Left lobe of liver (tissue), 2 donors: ENCODE measurements at regions not wholly inside any gene's neighbourhood (a gene's known extent, or its start where the extent isn't known, plus 50 kb on each side); places are given as distances from the start of the nearest gene placed in this dataset.
A peak's percentile ranks its signal among the peaks of the same experiment; 100 is the strongest.
"Not testable (repeated sequence)": the region's sequence is repeated elsewhere in the genome, so short reads cannot be mapped to it uniquely, and the experiment has no call there.

Source experiments
- ATAC-seq: fragments of 200-7000 bp; cut with Tn5 transposase; one replicate; pipeline ENCODE4 v1.9.1; 2020; ENCODE audit warnings: mild to moderate bottlenecking, moderate library complexity
- DNase-seq: peaks from one replicate; pipeline ENCODE4 v3.0.0-alpha.2; 2020; ENCODE audit warnings: low spot score
- donor health status: DM: no; HTN: no; CAD: no; lungs with moderate emphysema.
- donor health status: DM: no; HTN: yes; CAD: no.

DNA sequence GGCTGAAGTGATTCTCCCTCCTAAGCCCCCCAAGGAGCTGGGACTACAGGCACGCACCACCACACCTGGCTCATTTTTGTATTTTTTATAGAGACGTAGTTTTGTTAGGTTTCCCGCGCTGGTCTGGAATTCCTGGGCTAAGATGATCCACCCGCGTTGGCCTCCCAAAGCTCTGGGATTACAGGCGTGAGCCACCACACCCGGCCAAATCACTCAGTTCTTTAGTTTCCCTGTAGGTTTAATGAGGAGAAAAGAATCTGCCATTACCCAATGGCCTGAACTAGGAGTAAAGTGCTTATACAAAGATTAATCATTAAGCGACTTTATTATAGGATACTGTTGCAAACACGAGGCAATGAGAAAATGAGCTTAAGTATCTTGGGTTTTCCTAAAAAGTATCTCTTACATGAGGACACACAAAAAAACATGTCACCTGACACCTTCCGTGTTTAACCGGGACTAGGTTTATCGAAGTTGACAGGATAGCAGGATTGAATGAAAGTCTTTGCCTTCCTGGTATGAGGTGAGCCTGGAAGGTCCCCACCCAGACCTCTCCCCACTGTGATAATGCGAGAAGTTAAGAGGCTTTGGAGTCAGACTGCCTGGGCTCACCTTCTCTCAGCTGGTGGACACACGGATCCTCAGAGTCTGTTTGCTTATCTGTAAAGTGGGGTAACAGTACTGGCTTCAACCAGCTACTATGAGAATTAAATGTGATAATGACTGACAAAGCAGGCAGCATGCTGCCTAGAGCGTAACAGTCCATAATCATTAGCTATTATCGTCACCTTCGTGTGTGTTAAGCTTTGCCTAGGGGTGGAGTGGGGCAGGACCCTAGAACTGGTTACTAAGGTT is 133.5 kb upstream of the KRAS start:
- no peak for ATAC-seq
- no peak for DNase-seq

- no peak for ATAC-seq
- no peak for DNase-seq
Measured at GRCh38 chr12:25382311-25383106, 131.8 kb upstream of the KRAS start.

GRCh38 chr12:25377469-25378177 is 126.9 kb upstream of the KRAS start:
- DNase-seq (no peak), ATAC-seq (no peak)

DNA sequence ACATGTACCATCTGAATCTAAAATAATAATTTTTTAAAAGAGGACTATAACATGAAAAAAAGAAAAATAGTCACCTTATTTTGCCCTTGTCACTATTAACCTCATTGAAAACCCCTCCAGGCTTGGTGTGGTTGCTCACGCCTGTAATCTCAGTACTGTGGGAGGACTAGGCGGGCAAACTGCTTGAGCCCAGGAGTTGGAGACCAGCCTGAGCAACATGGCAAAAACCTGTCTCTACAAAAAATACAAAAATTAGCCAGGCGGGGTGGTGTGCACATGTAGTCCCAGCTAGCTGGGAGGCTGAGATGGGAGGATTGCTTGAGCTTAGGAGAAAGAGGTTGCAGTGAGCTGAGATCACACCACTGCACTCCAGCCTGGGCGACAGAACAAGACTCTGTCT is 126.3 kb upstream of the KRAS start:
- DNase-seq (no peak), ATAC-seq (no peak)

DNA sequence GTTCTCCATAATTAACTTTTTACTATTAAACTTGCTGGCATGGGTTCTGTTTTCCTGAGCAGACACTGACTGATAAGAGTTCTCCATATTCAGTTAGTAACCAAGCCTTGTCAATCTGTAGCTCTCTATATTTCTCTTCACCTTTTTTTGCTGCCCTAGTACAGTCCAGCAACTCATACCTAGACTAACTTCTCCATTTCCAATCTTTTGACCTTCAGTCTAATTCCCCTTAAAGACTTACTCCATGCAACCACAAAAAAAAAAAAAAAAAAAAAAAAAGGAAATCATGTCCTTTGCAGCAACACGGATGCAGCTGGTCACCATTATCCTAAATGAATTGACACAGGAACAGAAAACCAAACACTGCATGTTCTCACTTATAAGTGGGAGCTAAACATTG is 125.7 kb upstream of the KRAS start:
- DNase-seq (no peak), ATAC-seq (no peak)

DNA sequence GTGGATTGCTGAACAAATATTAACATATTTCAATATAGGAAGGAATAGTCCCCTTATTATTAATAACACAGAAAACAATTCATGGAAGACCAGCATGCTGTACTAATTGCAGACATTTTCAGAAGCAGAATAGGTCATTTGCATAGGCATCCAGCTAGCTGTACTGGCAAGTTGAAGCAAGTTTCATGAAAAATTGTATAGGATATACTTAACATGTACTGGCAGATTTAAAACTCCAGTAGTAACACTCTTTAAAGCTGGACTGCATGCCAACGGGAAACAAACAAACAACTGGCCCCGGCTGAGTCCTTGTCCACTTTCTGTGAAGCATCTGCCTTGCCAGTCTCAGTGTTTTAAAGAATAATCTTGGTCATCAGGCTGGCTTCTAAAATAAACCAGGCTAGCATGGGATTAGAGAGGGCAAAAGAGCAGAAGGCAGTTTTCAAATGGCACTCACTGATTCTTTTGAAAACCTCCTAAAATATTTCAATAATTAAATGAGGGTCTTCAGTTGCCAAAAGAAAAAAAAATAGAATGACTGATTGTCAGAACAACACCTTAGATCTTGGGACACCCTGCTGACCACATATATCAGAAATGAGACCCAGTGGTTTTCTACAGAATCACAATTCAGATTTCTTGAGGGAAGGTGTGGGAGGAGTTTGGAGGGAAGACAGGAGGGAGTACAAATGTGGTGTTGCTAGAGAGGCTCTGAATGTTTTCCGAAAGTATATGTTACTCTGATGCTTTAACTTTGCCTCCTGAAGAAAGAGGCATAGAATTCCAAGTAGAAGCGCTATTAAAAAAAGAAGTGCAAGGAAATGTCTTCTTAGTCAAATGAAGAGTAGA is 122.5 kb upstream of the KRAS start:
- no peak for ATAC-seq
- DNase-seq = no peak

DNA sequence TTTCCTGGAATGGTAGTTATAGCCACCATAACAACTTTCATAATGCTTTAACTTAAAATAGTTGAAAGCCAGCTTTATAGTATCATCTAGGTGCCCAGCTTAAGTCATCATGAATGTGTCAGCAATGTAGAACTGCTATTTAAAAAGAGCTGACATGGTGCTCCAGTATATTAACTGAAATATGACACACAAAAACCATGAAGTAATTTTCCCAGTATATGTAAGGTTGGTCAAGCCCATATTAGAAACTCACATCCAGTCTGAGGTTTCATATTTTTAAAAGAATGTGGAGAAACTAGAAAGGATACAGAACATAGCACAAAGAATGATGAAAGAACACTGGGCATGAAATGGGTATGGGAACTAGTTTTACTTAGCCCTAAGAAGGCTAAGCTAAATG is 121.3 kb upstream of the KRAS start:
- no peak for DNase-seq
- ATAC-seq = no peak

- DNase-seq (no peak), ATAC-seq (no peak)
Measured at GRCh38 chr12:25368557-25368956, 117.8 kb upstream of the KRAS start.

- ATAC-seq (no peak), DNase-seq (no peak)
Measured at GRCh38 chr12:25366122-25366521, 115.4 kb upstream of the KRAS start.

DNA sequence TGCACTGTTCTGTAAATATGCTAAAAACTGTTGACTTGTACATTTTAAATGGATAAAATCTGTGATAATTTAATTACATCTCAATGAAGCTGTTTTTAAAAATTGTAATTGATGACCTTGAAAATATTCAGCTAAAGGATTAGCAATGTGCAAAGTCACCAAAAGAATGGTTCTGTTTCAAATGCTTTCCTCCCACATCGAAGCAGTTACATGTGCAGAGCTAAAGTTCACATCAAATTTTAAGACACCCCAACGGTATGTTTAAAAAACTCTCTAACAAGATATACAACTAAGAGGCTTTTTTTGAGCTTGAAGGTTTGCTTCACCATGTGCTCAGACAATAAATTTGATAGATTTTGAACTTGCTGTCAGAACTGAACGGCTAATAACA is 114.6 kb upstream of the KRAS start:
- DNase-seq = no peak
- no peak for ATAC-seq

DNA sequence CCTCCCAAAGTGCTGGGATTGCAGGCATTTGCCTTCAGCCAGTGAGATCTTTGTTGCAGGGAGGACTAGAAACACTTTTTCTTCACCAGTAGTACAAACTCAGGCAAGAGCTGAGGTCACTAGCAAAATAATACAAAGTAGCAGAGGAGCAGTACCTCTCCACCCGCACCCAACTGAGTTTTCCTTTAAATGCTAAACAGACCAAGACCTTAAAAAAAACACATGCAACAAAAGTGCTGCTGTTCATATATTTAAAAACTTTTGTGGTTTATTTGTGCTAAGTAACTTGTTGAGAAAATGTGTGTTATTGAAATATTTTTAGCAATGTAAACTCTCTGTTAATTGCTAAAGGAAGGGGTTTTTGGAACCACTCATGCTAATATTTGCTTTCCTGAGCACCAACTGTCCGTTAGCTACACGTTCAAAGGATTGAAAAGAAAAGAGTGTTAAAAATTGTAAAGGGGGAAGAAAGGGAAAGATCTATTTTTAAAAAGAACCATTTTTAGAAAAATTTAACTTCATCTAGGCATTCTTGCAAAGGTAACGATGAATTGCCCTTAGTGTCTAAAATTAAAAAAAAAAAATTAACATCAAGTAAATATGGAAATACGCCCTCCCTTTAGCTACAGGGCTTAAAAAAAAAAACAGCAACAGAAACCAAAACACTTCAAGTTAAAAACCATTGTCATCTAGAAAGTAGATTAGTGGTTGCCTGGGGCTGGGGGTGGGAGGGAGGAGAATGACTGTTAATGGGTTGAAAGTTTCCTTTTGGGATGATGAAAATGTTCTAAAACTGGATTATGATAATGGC is 114.0 kb upstream of the KRAS start:
- no peak for DNase-seq
- no peak for ATAC-seq

GRCh38 chr12:25362646-25363045 is 111.9 kb upstream of the KRAS start:
- ATAC-seq = no peak
- no peak for DNase-seq

DNA sequence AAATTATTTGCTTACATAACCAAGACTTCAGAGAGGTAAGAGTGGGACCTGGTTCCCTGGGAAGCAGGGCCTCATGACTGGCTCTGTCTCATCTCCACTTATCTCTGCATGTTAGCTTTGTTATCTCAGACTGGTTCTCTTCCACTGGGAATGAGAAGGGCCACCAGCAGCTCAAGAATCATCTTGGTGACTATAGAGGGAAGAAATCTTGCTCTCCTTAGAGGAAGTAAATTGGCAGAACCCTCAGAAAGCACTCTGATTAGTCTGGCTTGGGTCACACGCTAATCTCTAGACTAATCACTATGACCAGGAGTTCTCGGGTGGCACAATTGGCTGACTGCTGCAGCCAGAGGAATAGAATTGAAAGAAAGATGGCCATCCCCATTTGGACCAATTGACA is 110.8 kb upstream of the KRAS start:
- no peak for DNase-seq
- ATAC-seq = no peak

DNA sequence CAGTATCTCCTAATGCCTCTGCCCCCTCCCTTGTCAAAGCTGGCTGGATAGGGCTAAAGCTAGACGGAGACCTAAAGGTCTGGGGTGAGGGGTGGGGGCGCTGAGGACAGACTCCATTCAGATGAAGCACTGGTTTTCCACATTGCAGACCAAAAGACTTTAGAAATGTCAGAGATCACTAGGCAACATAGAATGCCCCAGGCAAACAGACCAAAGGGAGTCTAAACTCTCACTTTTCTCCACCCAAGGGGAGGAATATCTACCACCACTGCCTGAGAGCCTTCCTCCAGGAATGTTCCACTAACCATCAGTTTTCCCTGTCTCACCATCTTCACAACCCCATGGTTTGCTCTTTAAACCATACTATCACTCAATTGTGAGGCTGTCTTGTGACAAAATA is 106.9 kb upstream of the KRAS start:
- no peak for DNase-seq
- no peak for ATAC-seq

DNA sequence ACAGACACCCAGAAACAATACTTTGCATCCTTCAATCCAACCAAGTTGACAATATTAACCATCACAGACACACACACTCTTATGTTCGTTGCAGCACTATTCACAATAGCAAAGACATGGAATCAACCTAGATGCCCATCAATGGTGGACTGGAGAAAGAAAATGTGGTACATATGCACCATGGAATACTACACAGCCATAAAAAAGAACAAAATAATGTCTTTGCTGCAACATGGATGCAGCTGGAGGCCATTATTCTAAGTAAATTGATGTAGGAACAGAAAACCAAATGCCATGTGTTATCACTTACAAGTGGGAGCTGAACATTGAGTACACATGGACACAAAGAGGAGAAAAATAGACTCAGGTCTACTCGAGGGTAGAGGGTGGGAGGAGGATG is 102.2 kb upstream of the KRAS start:
- not testable (repeated sequence) for DNase-seq, ATAC-seq

GRCh38 chr12:25352083-25352918 is 101.6 kb upstream of the KRAS start:
- DNase-seq = peak; percentile 47
- no peak for ATAC-seq

DNA sequence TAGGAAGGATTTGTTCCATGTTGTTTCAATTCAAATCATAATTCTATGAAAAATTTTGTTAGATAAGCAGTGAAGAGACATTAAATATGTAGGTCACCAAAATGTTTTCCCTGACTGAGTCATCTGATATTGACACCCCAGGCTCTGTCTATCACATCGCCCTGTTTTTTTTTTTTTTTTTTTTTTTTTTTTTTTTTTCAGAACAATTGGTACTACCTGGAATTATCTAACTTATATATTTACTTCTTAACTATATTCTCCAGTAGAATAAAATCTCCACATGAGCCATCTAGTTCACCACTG is 97.8 kb upstream of the KRAS start:
- ATAC-seq (no peak), DNase-seq (no peak)

- no peak for DNase-seq
- ATAC-seq = no peak
Measured at GRCh38 chr12:25347716-25348592, 97.2 kb upstream of the KRAS start.
